ENCODE measurements at regions not wholly inside any gene's neighbourhood (a gene's known extent, or its start where the extent isn't known, plus 50 kb on each side); places are given as distances from the start of the nearest gene placed in this dataset.

- DNase-seq (ENCODE audit: insufficient read length, low spot score) (no peak), FAIRE-seq (no peak)
- TF ChIP-seq CTCF (IDR thresholded peaks at IDR 0.05; ENCODE audit: insufficient read depth, missing control alignments): no peak
Measured at GRCh38 chr2:41167014-41167413, 715.1 kb upstream of the SLC8A1 start.

- FAIRE-seq (no peak), DNase-seq (ENCODE audit: insufficient read length, low spot score) (no peak)
- no peak for TF ChIP-seq CTCF (IDR thresholded peaks at IDR 0.05; ENCODE audit: insufficient read depth, missing control alignments)
Measured at GRCh38 chr2:41169744-41170143, 717.9 kb upstream of the SLC8A1 start.

GRCh38 chr2:41170589-41170988 is 718.7 kb upstream of the SLC8A1 start:
- no peak for TF ChIP-seq CTCF (IDR thresholded peaks at IDR 0.05; ENCODE audit: insufficient read depth, missing control alignments)
- DNase-seq (ENCODE audit: insufficient read length, low spot score): no peak
- no peak for FAIRE-seq

- DNase-seq (ENCODE audit: insufficient read length, low spot score) (no peak), FAIRE-seq (no peak)
Measured at GRCh38 chr2:41180387-41180786, 728.5 kb upstream of the SLC8A1 start.

GRCh38 chr2:41182961-41183360 is 731.1 kb upstream of the SLC8A1 start:
- TF ChIP-seq CTCF (IDR thresholded peaks at IDR 0.05; ENCODE audit: insufficient read depth, missing control alignments): no peak
- FAIRE-seq (no peak), DNase-seq (ENCODE audit: insufficient read length, low spot score) (no peak)

More at GRCh38 chr2:41180387-41180786, 728.5 kb upstream of the SLC8A1 start:
- TF ChIP-seq CTCF (IDR thresholded peaks at IDR 0.05; ENCODE audit: insufficient read depth, missing control alignments): no peak

- no peak for TF ChIP-seq CTCF (IDR thresholded peaks at IDR 0.05; ENCODE audit: insufficient read depth, missing control alignments)
- FAIRE-seq: no peak
- no peak for DNase-seq (ENCODE audit: insufficient read length, low spot score)
Measured at GRCh38 chr2:41187376-41188122, 735.7 kb upstream of the SLC8A1 start.

- no peak for TF ChIP-seq CTCF (IDR thresholded peaks at IDR 0.05; ENCODE audit: insufficient read depth, missing control alignments)
- no peak for DNase-seq (ENCODE audit: insufficient read length, low spot score)
- peak; percentile 48 for FAIRE-seq
Measured at GRCh38 chr2:41194230-41194629, 742.3 kb upstream of the SLC8A1 start.

Data from D721Med (cell line).